Uterus (tissue), 2 donors: ENCODE measurements at regions not wholly inside any gene's neighbourhood (a gene's known extent, or its start where the extent isn't known, plus 50 kb on each side); places are given as distances from the start of the nearest gene placed in this dataset.

Experiments
- POLR2A ChIP-seq, 2 donors: fragments of 450-650 bp; IDR thresholded peaks; one replicate each; pipeline ENCODE4 v1.6.1; 2016; ENCODE audit warnings: antibody characterized with exemption in 2 of 2, mild to moderate bottlenecking in 1 of 2, moderate library complexity in 1 of 2
- TF ChIP-seq, protein P1 (sequence below), 4 experiments: fragments of 200-600 bp in 2 of 4; fragments of 450-650 bp in 2 of 4; sonication (generic) in 2 of 4; IDR thresholded peaks; one replicate each; pipeline ENCODE4 v1.5.1; 2016 to 2019; ENCODE audit warnings: antibody characterized with exemption in 4 of 4, mild to moderate bottlenecking in 2 of 4, moderate library complexity in 1 of 4

- TF ChIP-seq, protein P1, sequence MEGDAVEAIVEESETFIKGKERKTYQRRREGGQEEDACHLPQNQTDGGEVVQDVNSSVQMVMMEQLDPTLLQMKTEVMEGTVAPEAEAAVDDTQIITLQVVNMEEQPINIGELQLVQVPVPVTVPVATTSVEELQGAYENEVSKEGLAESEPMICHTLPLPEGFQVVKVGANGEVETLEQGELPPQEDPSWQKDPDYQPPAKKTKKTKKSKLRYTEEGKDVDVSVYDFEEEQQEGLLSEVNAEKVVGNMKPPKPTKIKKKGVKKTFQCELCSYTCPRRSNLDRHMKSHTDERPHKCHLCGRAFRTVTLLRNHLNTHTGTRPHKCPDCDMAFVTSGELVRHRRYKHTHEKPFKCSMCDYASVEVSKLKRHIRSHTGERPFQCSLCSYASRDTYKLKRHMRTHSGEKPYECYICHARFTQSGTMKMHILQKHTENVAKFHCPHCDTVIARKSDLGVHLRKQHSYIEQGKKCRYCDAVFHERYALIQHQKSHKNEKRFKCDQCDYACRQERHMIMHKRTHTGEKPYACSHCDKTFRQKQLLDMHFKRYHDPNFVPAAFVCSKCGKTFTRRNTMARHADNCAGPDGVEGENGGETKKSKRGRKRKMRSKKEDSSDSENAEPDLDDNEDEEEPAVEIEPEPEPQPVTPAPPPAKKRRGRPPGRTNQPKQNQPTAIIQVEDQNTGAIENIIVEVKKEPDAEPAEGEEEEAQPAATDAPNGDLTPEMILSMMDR (IDR thresholded peaks at IDR 0.05) = no peak
- TF ChIP-seq POLR2A (IDR thresholded peaks at IDR 0.05) = no peak
These were observed 170.9 kb downstream of the ABHD5 start for GRCh38 chr3:43861635-43862034.
